ENCODE measurements at regions not wholly inside any gene's neighbourhood (a gene's known extent, or its start where the extent isn't known, plus 50 kb on each side); places are given as distances from the start of the nearest gene placed in this dataset.

DNA sequence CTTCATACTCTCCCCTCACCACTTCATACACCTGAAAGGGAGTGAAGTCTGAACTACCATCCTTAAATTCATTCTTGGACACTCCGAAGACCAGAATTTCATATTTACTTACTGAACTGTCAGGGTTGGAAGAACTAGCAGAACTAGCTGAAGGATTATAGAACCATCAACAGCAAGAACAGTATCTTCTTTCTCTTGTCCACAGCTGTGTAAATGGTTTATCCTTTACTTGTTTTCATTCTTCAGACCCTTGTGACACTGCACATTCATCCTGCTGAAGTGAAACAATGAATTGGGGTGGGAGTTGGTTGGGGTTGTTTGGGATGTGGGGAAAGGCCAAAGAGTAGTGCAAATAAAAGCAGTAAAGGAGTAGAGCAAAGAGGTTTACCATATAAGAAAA is 350.9 kb downstream of the ZIC1 start:
- TF ChIP-seq, protein P1, sequence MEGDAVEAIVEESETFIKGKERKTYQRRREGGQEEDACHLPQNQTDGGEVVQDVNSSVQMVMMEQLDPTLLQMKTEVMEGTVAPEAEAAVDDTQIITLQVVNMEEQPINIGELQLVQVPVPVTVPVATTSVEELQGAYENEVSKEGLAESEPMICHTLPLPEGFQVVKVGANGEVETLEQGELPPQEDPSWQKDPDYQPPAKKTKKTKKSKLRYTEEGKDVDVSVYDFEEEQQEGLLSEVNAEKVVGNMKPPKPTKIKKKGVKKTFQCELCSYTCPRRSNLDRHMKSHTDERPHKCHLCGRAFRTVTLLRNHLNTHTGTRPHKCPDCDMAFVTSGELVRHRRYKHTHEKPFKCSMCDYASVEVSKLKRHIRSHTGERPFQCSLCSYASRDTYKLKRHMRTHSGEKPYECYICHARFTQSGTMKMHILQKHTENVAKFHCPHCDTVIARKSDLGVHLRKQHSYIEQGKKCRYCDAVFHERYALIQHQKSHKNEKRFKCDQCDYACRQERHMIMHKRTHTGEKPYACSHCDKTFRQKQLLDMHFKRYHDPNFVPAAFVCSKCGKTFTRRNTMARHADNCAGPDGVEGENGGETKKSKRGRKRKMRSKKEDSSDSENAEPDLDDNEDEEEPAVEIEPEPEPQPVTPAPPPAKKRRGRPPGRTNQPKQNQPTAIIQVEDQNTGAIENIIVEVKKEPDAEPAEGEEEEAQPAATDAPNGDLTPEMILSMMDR (IDR thresholded peaks at IDR 0.05; ENCODE audit: poor library complexity, severe bottlenecking), result no peak
- no peak for TF ChIP-seq RAD21 (conservative IDR thresholded peaks at IDR 0.05)
- TF ChIP-seq, protein P2, sequence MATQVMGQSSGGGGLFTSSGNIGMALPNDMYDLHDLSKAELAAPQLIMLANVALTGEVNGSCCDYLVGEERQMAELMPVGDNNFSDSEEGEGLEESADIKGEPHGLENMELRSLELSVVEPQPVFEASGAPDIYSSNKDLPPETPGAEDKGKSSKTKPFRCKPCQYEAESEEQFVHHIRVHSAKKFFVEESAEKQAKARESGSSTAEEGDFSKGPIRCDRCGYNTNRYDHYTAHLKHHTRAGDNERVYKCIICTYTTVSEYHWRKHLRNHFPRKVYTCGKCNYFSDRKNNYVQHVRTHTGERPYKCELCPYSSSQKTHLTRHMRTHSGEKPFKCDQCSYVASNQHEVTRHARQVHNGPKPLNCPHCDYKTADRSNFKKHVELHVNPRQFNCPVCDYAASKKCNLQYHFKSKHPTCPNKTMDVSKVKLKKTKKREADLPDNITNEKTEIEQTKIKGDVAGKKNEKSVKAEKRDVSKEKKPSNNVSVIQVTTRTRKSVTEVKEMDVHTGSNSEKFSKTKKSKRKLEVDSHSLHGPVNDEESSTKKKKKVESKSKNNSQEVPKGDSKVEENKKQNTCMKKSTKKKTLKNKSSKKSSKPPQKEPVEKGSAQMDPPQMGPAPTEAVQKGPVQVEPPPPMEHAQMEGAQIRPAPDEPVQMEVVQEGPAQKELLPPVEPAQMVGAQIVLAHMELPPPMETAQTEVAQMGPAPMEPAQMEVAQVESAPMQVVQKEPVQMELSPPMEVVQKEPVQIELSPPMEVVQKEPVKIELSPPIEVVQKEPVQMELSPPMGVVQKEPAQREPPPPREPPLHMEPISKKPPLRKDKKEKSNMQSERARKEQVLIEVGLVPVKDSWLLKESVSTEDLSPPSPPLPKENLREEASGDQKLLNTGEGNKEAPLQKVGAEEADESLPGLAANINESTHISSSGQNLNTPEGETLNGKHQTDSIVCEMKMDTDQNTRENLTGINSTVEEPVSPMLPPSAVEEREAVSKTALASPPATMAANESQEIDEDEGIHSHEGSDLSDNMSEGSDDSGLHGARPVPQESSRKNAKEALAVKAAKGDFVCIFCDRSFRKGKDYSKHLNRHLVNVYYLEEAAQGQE (IDR thresholded peaks at IDR 0.05; ENCODE audit: borderline replicate concordance), result no peak
- TF ChIP-seq POLR2AphosphoS5 (IDR thresholded peaks at IDR 0.05), result no peak
- no peak for TF ChIP-seq EZH2 (IDR thresholded peaks at IDR 0.05; ENCODE audit: borderline replicate concordance, insufficient read depth, low read length, poor library complexity, severe bottlenecking)
- TF ChIP-seq MXI1 (conservative IDR thresholded peaks at IDR 0.05; ENCODE audit: poor library complexity, severe bottlenecking), result no peak
- no peak for TF ChIP-seq TAF1 (IDR thresholded peaks at IDR 0.05; ENCODE audit: low read depth)
